Astrocyte (in vitro differentiated cells and primary cell): ENCODE measurements at regions not wholly inside any gene's neighbourhood (a gene's known extent, or its start where the extent isn't known, plus 50 kb on each side); places are given as distances from the start of the nearest gene placed in this dataset.
"Not testable (repeated sequence)": the region's sequence is repeated elsewhere in the genome, so short reads cannot be mapped to it uniquely, and the experiment has no call there.

Experiments used
- DNase-seq: peaks from one replicate; pipeline ENCODE4 v3.0.0-alpha.2; 2010; ENCODE audit warnings: low read depth
- FAIRE-seq: peaks from 2 replicates; lab custom pipeline; 2011; peaks lifted over from hg19 to GRCh38; lab: Jason Lieb, UNC
- H2AFZ ChIP-seq: 2 replicates; pipeline ENCODE4 v1.6.0; 2012; ENCODE audit warnings: low read depth, low read length, inconsistent platforms
- H3K27ac ChIP-seq: 2 replicates; pipeline ENCODE4 v1.5.1; 2011; ENCODE audit warnings: low read depth, low read length, inconsistent platforms
- H3K27me3 ChIP-seq: 2 replicates; pipeline ENCODE4 v1.6.0; 2011; ENCODE audit warnings: low read length, inconsistent platforms; ENCODE audit not compliant: insufficient read depth
- H3K36me3 ChIP-seq: 2 replicates; pipeline ENCODE4 v1.5.1; 2011; ENCODE audit warnings: low read length, inconsistent platforms; ENCODE audit not compliant: insufficient read depth
- H3K4me1 ChIP-seq: 2 replicates; pipeline ENCODE4 v1.5.1; 2011; ENCODE audit warnings: low read length, inconsistent platforms; ENCODE audit not compliant: insufficient read depth
- H3K4me2 ChIP-seq: 2 replicates; pipeline ENCODE4 v1.6.0; 2012; ENCODE audit warnings: low read length, inconsistent platforms
- H3K4me3 ChIP-seq: 2 replicates; pipeline ENCODE4 v1.5.1; 2011; ENCODE audit warnings: low read depth, mild to moderate bottlenecking, low read length, inconsistent platforms; ENCODE audit not compliant: insufficient read depth
- H3K79me2 ChIP-seq: 2 replicates; pipeline ENCODE4 v1.6.0; 2012; ENCODE audit warnings: mild to moderate bottlenecking, low read length, inconsistent platforms; ENCODE audit not compliant: insufficient read depth
- H3K9ac ChIP-seq: 2 replicates; pipeline ENCODE4 v1.6.0; 2012; ENCODE audit warnings: mild to moderate bottlenecking, low read length, inconsistent platforms
- H3K9me3 ChIP-seq: 2 replicates; pipeline ENCODE4 v1.5.1; 2012; ENCODE audit warnings: low read depth, mild to moderate bottlenecking, low read length, inconsistent platforms; ENCODE audit not compliant: insufficient read depth
- H4K20me1 ChIP-seq: 2 replicates; pipeline ENCODE4 v1.6.0; 2012; ENCODE audit warnings: low read length, inconsistent platforms; ENCODE audit not compliant: insufficient read depth
- H3K27ac Mint-ChIP-seq: one replicate; pipeline ENCODE4 v1.8.0; 2021; ENCODE audit warnings: mild to moderate bottlenecking, mixed read lengths; ENCODE audit not compliant: unreplicated experiment
- H3K27me3 Mint-ChIP-seq: one replicate; pipeline ENCODE4 v1.8.0; 2021; ENCODE audit warnings: low read depth, mixed read lengths; ENCODE audit not compliant: unreplicated experiment
- H3K36me3 Mint-ChIP-seq: one replicate; pipeline ENCODE4 v1.8.0; 2021; ENCODE audit warnings: low read depth, mixed read lengths; ENCODE audit not compliant: unreplicated experiment
- H3K4me1 Mint-ChIP-seq: one replicate; pipeline ENCODE4 v1.8.0; 2021; ENCODE audit warnings: low read depth, mixed read lengths; ENCODE audit not compliant: unreplicated experiment
- H3K4me3 Mint-ChIP-seq: one replicate; pipeline ENCODE4 v1.8.0; 2021; ENCODE audit warnings: mild to moderate bottlenecking, moderate library complexity, mixed read lengths; ENCODE audit not compliant: unreplicated experiment
- H3K9me3 Mint-ChIP-seq: one replicate; pipeline ENCODE4 v1.8.0; 2021; ENCODE audit warnings: mild to moderate bottlenecking, mixed read lengths; ENCODE audit not compliant: unreplicated experiment

- not testable (repeated sequence) for H3K27me3 ChIP-seq, H2AFZ ChIP-seq, H3K4me3 ChIP-seq, H3K9ac ChIP-seq, H3K4me1 ChIP-seq, H3K9me3 ChIP-seq, H3K36me3 ChIP-seq, FAIRE-seq, H3K4me2 ChIP-seq, H3K27ac ChIP-seq, DNase-seq, H3K36me3 Mint-ChIP-seq, H3K9me3 Mint-ChIP-seq, H3K27ac Mint-ChIP-seq, H3K27me3 Mint-ChIP-seq, H3K4me3 Mint-ChIP-seq
- Histone ChIP-seq H3K79me2 (peaks cover 69% of the 10 kb centered on the region), H4K20me1 (peaks cover 24% of the 10 kb centered on the region)
- H3K4me1 Mint-ChIP-seq: peaks cover 14% of the 10 kb centered on the region
Observed at GRCh38 chr2:111474198-111474705, 353.5 kb downstream of the BCL2L11 start.

- peaks cover 74% of the 10 kb centered on the region for H3K79me2 ChIP-seq
- peaks cover 22% of the 10 kb centered on the region for H3K4me1 Mint-ChIP-seq
- H3K4me3 ChIP-seq, H3K27ac ChIP-seq, H3K36me3 ChIP-seq, H3K9me3 ChIP-seq, DNase-seq, H3K27ac Mint-ChIP-seq, H3K9me3 Mint-ChIP-seq, H3K4me3 Mint-ChIP-seq, H3K4me1 ChIP-seq, FAIRE-seq, H2AFZ ChIP-seq, H3K9ac ChIP-seq, H3K27me3 ChIP-seq, H3K27me3 Mint-ChIP-seq, H3K4me2 ChIP-seq, H3K36me3 Mint-ChIP-seq: not testable (repeated sequence)
- H4K20me1 ChIP-seq: peaks cover 24% of the 10 kb centered on the region
Observed at GRCh38 chr2:111478335-111478734, 357.6 kb downstream of the BCL2L11 start.

GRCh38 chr2:111478871-111479318, 358.2 kb downstream of the BCL2L11 start:
- not testable (repeated sequence) for H3K9ac ChIP-seq, H3K9me3 ChIP-seq, FAIRE-seq, H3K4me2 ChIP-seq, H3K36me3 Mint-ChIP-seq, H3K27ac Mint-ChIP-seq, H3K4me3 Mint-ChIP-seq, DNase-seq, H3K27me3 Mint-ChIP-seq, H3K36me3 ChIP-seq, H3K4me3 ChIP-seq, H2AFZ ChIP-seq, H3K27ac ChIP-seq, H3K4me1 ChIP-seq, H3K9me3 Mint-ChIP-seq, H3K27me3 ChIP-seq
- peaks cover 20% of the 10 kb centered on the region for H3K4me1 Mint-ChIP-seq
- H3K79me2 ChIP-seq: peaks cover 76% of the 10 kb centered on the region
- peaks cover 25% of the 10 kb centered on the region for H4K20me1 ChIP-seq

- not testable (repeated sequence) for H3K27me3 ChIP-seq, H3K4me3 ChIP-seq, H3K4me1 ChIP-seq, H3K36me3 ChIP-seq, H3K27me3 Mint-ChIP-seq, H3K9me3 Mint-ChIP-seq, H2AFZ ChIP-seq, H3K9me3 ChIP-seq, H3K36me3 Mint-ChIP-seq
- H3K79me2 ChIP-seq: peaks cover 73% of the 10 kb centered on the region
- H3K4me3 Mint-ChIP-seq: peak overlapping the region; percentile 70
- peak; percentile 63 for DNase-seq
- H4K20me1 ChIP-seq: peaks cover 21% of the 10 kb centered on the region
- H3K27ac ChIP-seq: peak overlapping the region; percentile 47
- H3K4me2 ChIP-seq: peak overlapping the region; percentile 55
- peaks cover 19% of the 10 kb centered on the region for H3K4me1 Mint-ChIP-seq
- FAIRE-seq: peak; percentile 26
- peak overlapping the region; percentile 46 for H3K9ac ChIP-seq
- peak overlapping the region; percentile 97 for H3K27ac Mint-ChIP-seq
Observed at GRCh38 chr2:111480016-111480625, 359.4 kb downstream of the BCL2L11 start.

- H3K4me2 ChIP-seq: peak overlapping the region; percentile 55
- H3K4me1 ChIP-seq, H2AFZ ChIP-seq, H3K36me3 ChIP-seq, H3K9me3 Mint-ChIP-seq, DNase-seq, H3K27me3 Mint-ChIP-seq, H3K27me3 ChIP-seq, FAIRE-seq, H3K4me3 ChIP-seq, H3K36me3 Mint-ChIP-seq, H3K9me3 ChIP-seq: not testable (repeated sequence)
- peaks cover 21% of the 10 kb centered on the region for H3K4me1 Mint-ChIP-seq
- H3K27ac Mint-ChIP-seq: peak overlapping the region; percentile 97
- H3K9ac ChIP-seq: peak overlapping the region; percentile 46
- peaks cover 21% of the 10 kb centered on the region for H4K20me1 ChIP-seq
- peaks cover 75% of the 10 kb centered on the region for H3K79me2 ChIP-seq
- H3K4me3 Mint-ChIP-seq: peak overlapping the region; percentile 70
- peak overlapping the region; percentile 47 for H3K27ac ChIP-seq
Observed at GRCh38 chr2:111480633-111481032, 359.9 kb downstream of the BCL2L11 start.

GRCh38 chr2:111481219-111481618, 360.5 kb downstream of the BCL2L11 start:
- H3K4me2 ChIP-seq, H3K36me3 ChIP-seq, H3K9ac ChIP-seq, H3K4me1 ChIP-seq, H3K9me3 ChIP-seq, H3K4me3 Mint-ChIP-seq, H2AFZ ChIP-seq, H3K27ac ChIP-seq, H3K27me3 ChIP-seq, FAIRE-seq, H3K36me3 Mint-ChIP-seq, H3K9me3 Mint-ChIP-seq, H3K4me3 ChIP-seq, DNase-seq, H3K27me3 Mint-ChIP-seq: not testable (repeated sequence)
- H3K27ac Mint-ChIP-seq: peak overlapping the region; percentile 95
- Histone ChIP-seq H4K20me1 (peaks cover 20% of the 10 kb centered on the region), H3K79me2 (peaks cover 74% of the 10 kb centered on the region)
- H3K4me1 Mint-ChIP-seq: peaks cover 23% of the 10 kb centered on the region
